ENCODE measurements at regions not wholly inside any gene's neighbourhood (a gene's known extent, or its start where the extent isn't known, plus 50 kb on each side); places are given as distances from the start of the nearest gene placed in this dataset.
"Not testable (repeated sequence)": the region's sequence is repeated elsewhere in the genome, so short reads cannot be mapped to it uniquely, and the experiment has no call there.

- no peak for DNase-seq (ENCODE audit: low read depth in 4 of 4, low spot score in 3 of 4)
Measured at GRCh38 chr2:236909802-236910201, 175.9 kb upstream of the COPS8 start.

DNA sequence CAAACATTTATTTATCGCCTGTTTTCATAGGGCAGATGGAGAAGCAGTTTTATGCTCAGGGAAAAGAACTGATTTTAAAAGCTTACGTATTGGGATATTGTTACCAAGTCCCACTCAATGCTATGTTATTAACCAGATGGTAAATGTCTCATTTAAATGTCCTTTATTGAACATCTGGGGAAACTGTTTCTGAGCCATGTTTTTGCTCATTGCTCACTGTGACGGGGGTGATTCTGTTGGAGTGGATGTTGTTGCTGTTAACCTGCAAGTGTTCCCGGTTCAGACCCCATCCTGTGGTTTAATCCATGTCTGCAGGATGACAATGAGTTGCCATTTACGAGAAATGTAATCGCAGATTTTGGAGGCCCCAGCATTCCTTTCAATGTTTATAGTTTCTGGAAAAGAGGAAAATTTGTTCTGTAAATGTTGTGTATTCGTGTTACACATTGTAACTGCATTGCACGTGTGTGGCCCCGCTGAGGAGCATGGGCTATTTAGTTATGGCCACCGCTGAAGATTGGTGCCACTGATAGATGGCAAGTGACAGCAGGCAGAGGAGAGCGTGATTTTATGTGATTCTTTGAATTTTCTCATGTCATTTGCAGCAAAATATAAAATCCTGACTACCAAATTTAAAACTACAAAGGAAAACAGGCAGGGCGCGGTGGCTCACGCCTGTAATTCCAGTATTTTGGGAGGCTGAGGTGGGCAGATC lies 174.8 kb upstream of the COPS8 start:
- no peak for DNase-seq (ENCODE audit: low read depth in 4 of 4, low spot score in 3 of 4)

- DNase-seq (ENCODE audit: low read depth in 4 of 4, low spot score in 3 of 4), result no peak
Measured at GRCh38 chr2:236912326-236913120, 173.2 kb upstream of the COPS8 start.

DNA sequence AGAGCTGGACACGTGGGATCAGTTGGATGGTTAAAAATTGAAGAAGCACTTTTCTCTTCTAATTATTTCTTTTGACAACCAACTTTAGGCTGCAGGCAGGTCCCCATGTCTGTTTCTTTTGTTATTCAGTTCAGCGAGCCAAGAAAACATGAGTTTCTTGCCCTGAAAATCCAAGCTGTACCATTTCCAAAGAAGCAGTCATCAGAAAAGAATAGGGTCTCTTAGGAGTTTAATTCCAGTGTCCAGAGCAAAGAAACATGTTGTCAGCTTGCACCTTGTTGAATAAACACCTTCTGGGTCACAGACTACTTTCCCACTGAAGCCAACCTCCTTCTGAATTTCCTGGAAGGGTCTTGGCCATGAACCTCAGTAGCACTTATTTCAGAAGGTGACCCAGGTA lies 170.5 kb upstream of the COPS8 start:
- DNase-seq (ENCODE audit: low read depth in 4 of 4, low spot score in 3 of 4), result no peak

DNA sequence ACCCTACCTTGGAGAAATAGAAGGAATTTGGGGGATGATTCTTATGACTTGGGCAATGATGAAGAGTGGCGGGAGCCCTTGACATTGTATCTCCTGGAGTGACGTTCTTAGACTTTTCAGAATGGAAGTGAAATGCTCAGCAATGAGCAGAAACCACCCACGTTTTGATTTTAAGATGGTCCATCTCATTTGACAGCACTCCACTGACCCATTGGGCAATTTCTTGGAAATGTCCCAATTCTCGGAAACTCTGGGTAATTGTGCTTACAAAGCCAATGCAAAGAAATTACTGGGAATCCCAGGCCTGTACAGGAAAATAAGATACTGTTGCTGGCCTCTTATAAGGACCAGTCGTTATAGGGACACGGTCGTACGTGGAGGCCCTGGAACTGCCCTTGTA lies 170.0 kb upstream of the COPS8 start:
- DNase-seq (ENCODE audit: low read depth in 4 of 4, low spot score in 3 of 4), result no peak

DNA sequence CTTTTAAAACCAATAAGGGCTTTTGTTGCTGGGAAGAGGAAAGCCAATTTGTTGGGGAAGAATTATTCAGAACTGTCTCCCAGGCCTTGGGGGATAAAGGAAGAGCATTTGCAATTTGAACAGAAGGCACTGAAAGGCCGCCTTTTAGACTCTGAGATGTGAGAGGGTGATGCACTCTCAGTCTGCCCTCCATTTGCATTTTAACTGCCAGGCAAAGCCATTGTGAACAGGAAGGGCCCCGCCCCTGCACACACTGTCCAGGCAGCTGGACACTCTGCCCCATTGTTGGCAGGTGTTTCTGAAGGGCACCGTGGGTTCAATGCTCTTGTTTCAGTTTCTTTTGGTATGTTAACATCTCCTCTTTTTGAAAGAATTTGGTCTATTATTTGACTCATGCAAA lies 169.5 kb upstream of the COPS8 start:
- DNase-seq (ENCODE audit: low read depth in 4 of 4, low spot score in 3 of 4), result no peak

DNA sequence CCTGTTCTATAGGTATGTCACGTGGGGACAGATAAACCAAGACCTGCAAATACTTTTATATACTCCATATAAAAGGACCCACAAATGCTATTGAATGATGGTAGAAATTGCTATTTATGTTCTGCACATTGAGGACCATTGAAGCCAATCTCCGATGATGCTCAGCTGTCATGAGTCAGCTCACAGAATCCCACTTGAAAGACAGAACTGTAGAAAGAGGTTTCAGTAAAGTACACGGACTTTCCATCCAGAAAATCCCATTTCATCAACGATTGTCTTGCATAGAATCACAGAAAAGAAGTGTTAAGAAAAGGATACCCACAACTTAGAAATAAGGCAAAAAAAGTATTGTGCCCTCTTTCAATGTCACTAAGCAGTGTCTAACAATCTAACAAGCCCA lies 169.0 kb upstream of the COPS8 start:
- no peak for DNase-seq (ENCODE audit: low read depth in 4 of 4, low spot score in 3 of 4)

GRCh38 chr2:236917164-236917563 lies 168.5 kb upstream of the COPS8 start:
- DNase-seq (ENCODE audit: low read depth in 4 of 4, low spot score in 3 of 4), result no peak

GRCh38 chr2:236918545-236918944 lies 167.1 kb upstream of the COPS8 start:
- no peak for DNase-seq (ENCODE audit: low read depth in 4 of 4, low spot score in 3 of 4)

GRCh38 chr2:236919209-236919608 lies 166.5 kb upstream of the COPS8 start:
- no peak for DNase-seq (ENCODE audit: low read depth in 4 of 4, low spot score in 3 of 4)

GRCh38 chr2:236919801-236920379 lies 165.8 kb upstream of the COPS8 start:
- DNase-seq (ENCODE audit: low read depth in 4 of 4, low spot score in 3 of 4), result not testable (repeated sequence)

- DNase-seq (ENCODE audit: low read depth in 4 of 4, low spot score in 3 of 4), result no peak
Measured at GRCh38 chr2:236922061-236922460, 163.6 kb upstream of the COPS8 start.

- no peak for DNase-seq (ENCODE audit: low read depth in 4 of 4, low spot score in 3 of 4)
Measured at GRCh38 chr2:236928380-236929037, 157.2 kb upstream of the COPS8 start.

GRCh38 chr2:236932831-236933361 lies 152.8 kb upstream of the COPS8 start:
- DNase-seq (ENCODE audit: low read depth in 4 of 4, low spot score in 3 of 4), result no peak

DNA sequence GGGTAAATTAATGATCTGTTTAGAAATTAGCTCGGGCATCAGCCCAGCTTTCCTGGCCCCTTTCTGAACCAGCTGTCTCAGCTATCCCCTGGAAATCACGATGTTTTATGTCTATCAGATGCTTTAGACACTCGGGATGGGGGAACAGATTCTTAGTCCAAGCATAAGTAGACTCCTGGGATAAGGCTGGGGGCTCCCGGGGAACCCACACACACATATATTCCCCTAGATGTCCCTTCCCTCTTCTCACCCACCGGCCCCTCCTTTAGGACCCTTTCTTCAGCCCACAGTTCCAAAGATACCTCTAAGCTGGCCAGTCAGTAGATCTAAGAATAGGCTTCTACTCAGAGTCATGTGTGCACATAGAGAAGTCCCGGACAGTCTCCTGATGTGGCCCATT lies 151.5 kb upstream of the COPS8 start:
- DNase-seq (ENCODE audit: low read depth in 4 of 4, low spot score in 3 of 4), result no peak

GRCh38 chr2:236934656-236935055 lies 151.0 kb upstream of the COPS8 start:
- DNase-seq (ENCODE audit: low read depth in 4 of 4, low spot score in 3 of 4), result no peak

DNA sequence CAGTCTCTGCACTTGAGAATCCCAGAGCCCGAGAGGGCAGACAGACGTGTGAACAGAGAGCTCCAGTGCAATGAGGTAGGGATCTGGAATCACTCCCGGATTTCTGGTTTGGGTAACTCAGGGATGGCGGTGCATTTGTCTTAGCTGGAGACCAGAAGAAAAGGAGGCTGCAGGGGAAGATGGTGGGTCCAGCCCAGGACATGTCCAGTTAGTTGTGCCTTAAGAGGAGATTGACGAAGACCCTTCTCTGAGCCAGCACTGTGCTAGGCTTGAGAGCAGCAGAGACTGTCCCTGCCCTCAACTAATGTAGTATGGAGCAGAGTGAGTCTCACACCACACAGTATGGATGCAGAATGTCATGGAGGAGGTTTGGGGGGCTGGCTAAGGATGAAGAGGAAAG lies 150.6 kb upstream of the COPS8 start:
- no peak for DNase-seq (ENCODE audit: low read depth in 4 of 4, low spot score in 3 of 4)

DNA sequence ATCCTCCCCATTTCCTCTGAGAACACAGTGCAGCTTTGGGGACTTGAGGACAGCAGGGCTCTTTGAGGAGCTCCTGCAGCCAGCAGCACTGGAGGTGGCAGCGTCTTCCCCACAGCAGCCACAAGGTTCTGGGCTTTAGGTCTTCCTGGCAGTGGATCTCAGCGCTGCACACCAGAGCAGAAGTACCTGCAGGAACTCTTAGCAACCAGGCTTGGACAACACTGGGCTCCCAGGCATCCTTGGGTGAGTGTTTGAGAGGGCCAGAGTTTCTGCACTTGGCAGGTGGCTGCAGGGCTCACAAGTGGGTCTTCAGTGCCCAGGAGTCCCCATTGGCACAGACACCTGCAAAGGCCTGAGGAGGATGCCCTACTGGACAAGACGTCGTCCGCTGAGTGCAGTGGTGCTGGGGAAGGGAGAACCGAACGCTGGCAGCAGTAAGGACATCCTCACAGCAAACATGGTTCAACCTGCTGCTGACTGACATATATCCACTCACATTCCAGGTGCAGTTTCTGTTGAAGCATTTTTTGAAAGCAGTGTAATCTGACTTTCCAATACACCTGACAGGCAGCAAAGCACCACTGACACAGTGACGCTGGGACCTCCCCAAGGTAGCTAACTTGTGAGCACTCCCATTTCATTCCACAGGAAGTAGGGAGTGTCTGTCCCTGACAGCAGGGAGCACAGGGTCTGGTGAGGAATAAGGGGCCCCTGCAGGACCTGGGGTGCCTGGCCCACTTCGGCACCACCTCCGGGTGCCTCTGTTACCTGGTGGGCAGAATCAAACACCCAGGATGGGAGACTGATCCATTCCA lies 149.9 kb upstream of the COPS8 start:
- no peak for DNase-seq (ENCODE audit: low read depth in 4 of 4, low spot score in 3 of 4)

DNA sequence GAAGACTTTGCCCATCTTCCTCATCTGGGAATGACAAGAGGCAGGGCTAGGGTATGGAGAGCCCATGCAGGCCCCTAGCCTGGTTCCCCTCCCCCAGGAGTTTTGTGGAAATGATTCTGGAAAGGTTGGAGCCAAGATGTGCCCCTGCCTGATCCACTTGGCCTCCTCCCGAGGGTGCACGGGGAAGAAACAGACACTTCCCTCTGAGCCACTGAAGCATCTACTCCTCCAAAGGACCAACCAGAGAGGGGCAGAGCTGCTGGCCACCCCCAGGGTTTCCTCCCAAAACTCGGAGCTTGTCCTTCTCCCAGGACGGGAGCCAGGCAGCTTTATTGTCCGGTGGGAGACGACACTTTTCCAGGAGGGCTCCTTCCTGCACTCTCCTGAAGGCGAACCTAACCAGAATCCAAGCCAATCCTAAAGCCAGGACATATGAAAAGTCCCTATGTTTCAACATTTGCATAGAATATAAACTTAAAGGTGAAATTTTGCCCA lies 149.2 kb upstream of the COPS8 start:
- DNase-seq (ENCODE audit: low read depth in 4 of 4, low spot score in 3 of 4), result no peak

DNA sequence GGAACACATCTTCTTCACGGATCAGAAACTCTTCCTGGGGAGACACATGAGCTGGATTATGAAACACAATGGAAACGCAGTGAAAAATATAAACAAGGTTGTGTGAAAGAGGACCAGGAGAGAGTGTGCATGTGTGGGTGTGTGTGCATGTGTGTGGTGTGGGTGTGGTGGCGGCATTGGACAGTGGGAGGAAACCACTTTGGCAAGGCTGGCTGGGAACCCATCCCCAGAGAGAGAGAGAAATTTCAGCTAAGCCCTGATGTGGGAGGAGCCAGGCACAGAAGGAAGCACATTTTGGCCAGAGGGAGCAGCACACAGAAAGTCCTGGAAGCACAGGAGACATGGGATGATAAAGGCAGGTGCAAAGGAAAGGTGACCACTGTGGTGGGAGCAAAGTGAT lies 147.6 kb upstream of the COPS8 start:
- DNase-seq (ENCODE audit: low read depth in 4 of 4, low spot score in 3 of 4), result no peak
